ENCODE measurements at regions not wholly inside any gene's neighbourhood (a gene's known extent, or its start where the extent isn't known, plus 50 kb on each side); places are given as distances from the start of the nearest gene placed in this dataset.
A peak's percentile ranks its signal among the peaks of the same experiment; 100 is the strongest.
"Not testable (repeated sequence)": the region's sequence is repeated elsewhere in the genome, so short reads cannot be mapped to it uniquely, and the experiment has no call there.

GRCh38 chr5:154648706-154649105, 106.5 kb upstream of the LARP1 start:
- no peak overlapping the region for H3K27ac Mint-ChIP-seq
- peaks cover 7% of the 10 kb centered on the region for H3K9me3 Mint-ChIP-seq
- no peak overlapping the region for H3K4me3 Mint-ChIP-seq
- intact Hi-C loops (cut with micrococcal nuclease) = no loop called here
- no peak for DNase-seq
- CTCF ChIA-PET = interaction anchor here (0.6 to 2.4 kb wide), 2 partner anchors 129 to 209 kb away, joined by 8 to 12 read pairs; partner anchors contain the start of gene CNOT8
- peaks cover 19% of the 10 kb centered on the region for H3K27me3 Mint-ChIP-seq
- POLR2A ChIA-PET = interaction anchor here (0.6 kb wide), 1 partner anchor 90 kb away, joined by 5 read pairs; no protein-coding TSS in a partner anchor
- peaks cover 12% of the 10 kb centered on the region for H3K4me1 Mint-ChIP-seq (ENCODE audit: low read depth)
- peaks cover 2% of the 10 kb centered on the region for H3K36me3 Mint-ChIP-seq

- POLR2A ChIA-PET = no interaction called here
- H3K4me3 Mint-ChIP-seq = no peak overlapping the region
Observed at GRCh38 chr5:154648229-154648628, 106.9 kb upstream of the LARP1 start.

GRCh38 chr5:154647761-154648145, 107.4 kb upstream of the LARP1 start:
- ChIA-PET CTCF (no interaction called here), POLR2A (no interaction called here)
- Mint-ChIP-seq H3K27me3 (peaks cover 19% of the 10 kb centered on the region), H3K27ac (no peak overlapping the region), H3K36me3 (peaks cover 7% of the 10 kb centered on the region), H3K9me3 (peaks cover 17% of the 10 kb centered on the region), H3K4me1 (ENCODE audit: low read depth) (peaks cover 12% of the 10 kb centered on the region), H3K4me3 (no peak overlapping the region)
- intact Hi-C loops (cut with micrococcal nuclease) = no loop called here
- no peak for DNase-seq

More at GRCh38 chr5:154648229-154648628, 106.9 kb upstream of the LARP1 start:
- DNase-seq = no peak
- H3K27ac Mint-ChIP-seq = no peak overlapping the region
- H3K4me1 Mint-ChIP-seq (ENCODE audit: low read depth) = peaks cover 12% of the 10 kb centered on the region
- intact Hi-C loops (cut with micrococcal nuclease) = no loop called here
- CTCF ChIA-PET = interaction anchor here (0.6 kb wide), 1 partner anchor 129 kb away, joined by 8 read pairs; no protein-coding TSS in a partner anchor
- peaks cover 19% of the 10 kb centered on the region for H3K27me3 Mint-ChIP-seq
- H3K36me3 Mint-ChIP-seq = peaks cover 6% of the 10 kb centered on the region
- H3K9me3 Mint-ChIP-seq = peaks cover 12% of the 10 kb centered on the region

- POLR2A ChIA-PET = no interaction called here
- intact Hi-C loops (cut with micrococcal nuclease) = no loop called here
- peak overlapping the region; percentile 44 for H3K4me3 Mint-ChIP-seq
- peaks cover 7% of the 10 kb centered on the region for H3K36me3 Mint-ChIP-seq
- peaks cover 19% of the 10 kb centered on the region for H3K27me3 Mint-ChIP-seq
- no peak overlapping the region for H3K27ac Mint-ChIP-seq
- CTCF ChIA-PET = no interaction called here
- peak; percentile 15 for DNase-seq
- peaks cover 12% of the 10 kb centered on the region for H3K4me1 Mint-ChIP-seq (ENCODE audit: low read depth)
- peaks cover 17% of the 10 kb centered on the region for H3K9me3 Mint-ChIP-seq
Observed at GRCh38 chr5:154647114-154647760, 107.9 kb upstream of the LARP1 start.

GRCh38 chr5:154646745-154647113, 108.4 kb upstream of the LARP1 start:
- CTCF ChIA-PET = interaction anchor here (0.7 kb wide), 1 partner anchor 7 kb away, joined by 4 read pairs; no protein-coding TSS in a partner anchor
- POLR2A ChIA-PET = no interaction called here
- intact Hi-C loops (cut with micrococcal nuclease) = no loop called here
- peaks cover 17% of the 10 kb centered on the region for H3K9me3 Mint-ChIP-seq
- peaks cover 12% of the 10 kb centered on the region for H3K4me1 Mint-ChIP-seq (ENCODE audit: low read depth)
- DNase-seq = no peak
- no peak overlapping the region for H3K27ac Mint-ChIP-seq
- peaks cover 19% of the 10 kb centered on the region for H3K27me3 Mint-ChIP-seq
- peak overlapping the region; percentile 44 for H3K4me3 Mint-ChIP-seq
- peaks cover 7% of the 10 kb centered on the region for H3K36me3 Mint-ChIP-seq

GRCh38 chr5:154644745-154645411, 110.3 kb upstream of the LARP1 start:
- POLR2A ChIA-PET = no interaction called here
- Mint-ChIP-seq H3K27me3 (peaks cover 19% of the 10 kb centered on the region), H3K4me3 (no peak overlapping the region), H3K4me1 (ENCODE audit: low read depth) (peaks cover 12% of the 10 kb centered on the region), H3K36me3 (peaks cover 7% of the 10 kb centered on the region), H3K9me3 (peaks cover 17% of the 10 kb centered on the region), H3K27ac (no peak overlapping the region)
- CTCF ChIA-PET = no interaction called here
- DNase-seq = no peak
- intact Hi-C loops (cut with micrococcal nuclease) = no loop called here

- H3K9me3 Mint-ChIP-seq = peaks cover 17% of the 10 kb centered on the region
- H3K36me3 Mint-ChIP-seq = peaks cover 7% of the 10 kb centered on the region
- no peak for DNase-seq
- peaks cover 11% of the 10 kb centered on the region for H3K4me1 Mint-ChIP-seq (ENCODE audit: low read depth)
- CTCF ChIA-PET = no interaction called here
- H3K4me3 Mint-ChIP-seq = no peak overlapping the region
- no peak overlapping the region for H3K27ac Mint-ChIP-seq
- POLR2A ChIA-PET = no interaction called here
- H3K27me3 Mint-ChIP-seq = peaks cover 14% of the 10 kb centered on the region
- intact Hi-C loops (cut with micrococcal nuclease) = no loop called here
Observed at GRCh38 chr5:154642499-154643245, 112.5 kb upstream of the LARP1 start.

- H3K4me1 Mint-ChIP-seq (ENCODE audit: low read depth); H3K27ac Mint-ChIP-seq; DNase-seq; POLR2A ChIA-PET; H3K36me3 Mint-ChIP-seq; H3K27me3 Mint-ChIP-seq; H3K4me3 Mint-ChIP-seq: not testable (repeated sequence)
- intact Hi-C loops (cut with micrococcal nuclease) = loop anchor here (1.0 kb wide), 1 partner anchor 173 kb away; no protein-coding TSS in a partner anchor
- CTCF ChIA-PET = interaction anchor here (0.9 to 1.4 kb wide), 8 partner anchors 9 to 665 kb away, joined by 3 to 8 read pairs (median 4); no protein-coding TSS in a partner anchor
- H3K9me3 Mint-ChIP-seq = peaks cover 17% of the 10 kb centered on the region
Observed at GRCh38 chr5:154640213-154640831, 114.9 kb upstream of the LARP1 start.

GRCh38 chr5:154636786-154637185, 118.4 kb upstream of the LARP1 start:
- H3K27ac Mint-ChIP-seq; DNase-seq; POLR2A ChIA-PET; H3K9me3 Mint-ChIP-seq; H3K4me1 Mint-ChIP-seq (ENCODE audit: low read depth); H3K4me3 Mint-ChIP-seq; intact Hi-C loops (cut with micrococcal nuclease); H3K27me3 Mint-ChIP-seq; H3K36me3 Mint-ChIP-seq: not testable (repeated sequence)
- CTCF ChIA-PET = interaction anchor here (0.6 to 2.2 kb wide), 2 partner anchors 14 to 170 kb away, joined by 3 to 5 read pairs; no protein-coding TSS in a partner anchor

GRCh38 chr5:154636271-154636670, 118.9 kb upstream of the LARP1 start:
- H3K9me3 Mint-ChIP-seq; H3K4me3 Mint-ChIP-seq; H3K27ac Mint-ChIP-seq; intact Hi-C loops (cut with micrococcal nuclease); H3K27me3 Mint-ChIP-seq; DNase-seq; H3K4me1 Mint-ChIP-seq (ENCODE audit: low read depth); H3K36me3 Mint-ChIP-seq; POLR2A ChIA-PET: not testable (repeated sequence)
- CTCF ChIA-PET = interaction anchor here (2.2 kb wide), 1 partner anchor 15 kb away, joined by 5 read pairs; no protein-coding TSS in a partner anchor

- H3K36me3 Mint-ChIP-seq; H3K4me1 Mint-ChIP-seq (ENCODE audit: low read depth); intact Hi-C loops (cut with micrococcal nuclease); H3K27ac Mint-ChIP-seq; H3K27me3 Mint-ChIP-seq; CTCF ChIA-PET; DNase-seq; POLR2A ChIA-PET; H3K4me3 Mint-ChIP-seq; H3K9me3 Mint-ChIP-seq: not testable (repeated sequence)
Observed at GRCh38 chr5:154633744-154634143, 121.4 kb upstream of the LARP1 start.

- Mint-ChIP-seq H3K27ac (no peak overlapping the region), H3K4me1 (ENCODE audit: low read depth) (no peaks in the 10 kb centered on the region), H3K36me3 (no peaks in the 10 kb centered on the region), H3K9me3 (no peaks in the 10 kb centered on the region), H3K4me3 (no peak overlapping the region), H3K27me3 (peaks cover 2% of the 10 kb centered on the region)
- POLR2A ChIA-PET = no interaction called here
- CTCF ChIA-PET = interaction anchor here (1.3 to 1.5 kb wide), 2 partner anchors 9 kb away, joined by 4 to 5 read pairs; no protein-coding TSS in a partner anchor
- DNase-seq = no peak
- intact Hi-C loops (cut with micrococcal nuclease) = no loop called here
Observed at GRCh38 chr5:154631141-154631540, 124.0 kb upstream of the LARP1 start.
